DND-41 (cell line): ENCODE measurements at regions not wholly inside any gene's neighbourhood (a gene's known extent, or its start where the extent isn't known, plus 50 kb on each side); places are given as distances from the start of the nearest gene placed in this dataset.

Experiments
- ATAC-seq: fragments of 200-7000 bp; cut with Tn5 transposase; 3 replicates; pipeline ENCODE4 v1.9.1; 2021; ENCODE audit warnings: low read depth; ENCODE audit not compliant: insufficient read depth
- DNase-seq: peaks from one replicate; pipeline ENCODE4 v3.0.0-alpha.2; 2020
- H2AFZ ChIP-seq: 2 replicates; pipeline ENCODE4 v1.6.0; 2012; ENCODE audit warnings: low read depth, low read length
- H3K27ac ChIP-seq: 2 replicates; pipeline ENCODE4 v1.5.1; 2012; ENCODE audit warnings: low read length, inconsistent platforms
- H3K27me3 ChIP-seq: fragments of 200-600 bp; sonication (generic); 2 replicates; pipeline ENCODE4 v1.6.0; 2012; ENCODE audit warnings: low read length, mild to moderate bottlenecking, inconsistent platforms; ENCODE audit not compliant: insufficient read depth, poor library complexity
- H3K36me3 ChIP-seq: 2 replicates; pipeline ENCODE4 v1.5.1; 2012; ENCODE audit warnings: low read length, inconsistent platforms; ENCODE audit not compliant: insufficient read depth
- H3K4me1 ChIP-seq: 2 replicates; pipeline ENCODE4 v1.5.1; 2012; ENCODE audit warnings: mild to moderate bottlenecking, low read length; ENCODE audit not compliant: insufficient read depth
- H3K4me2 ChIP-seq: 2 replicates; pipeline ENCODE4 v1.6.0; 2012; ENCODE audit warnings: mild to moderate bottlenecking, moderate library complexity, low read length, inconsistent platforms; ENCODE audit not compliant: insufficient read depth
- H3K4me3 ChIP-seq, 2 experiments: fragments of 200-600 bp in 1 of 2; shearing (Covaris generic) in 1 of 2; 2 replicates each; pipeline ENCODE4 v1.5.1; 2012 to 2016; ENCODE audit warnings: inconsistent platforms in 2 of 2, low read length in 2 of 2, mild to moderate bottlenecking in 2 of 2, low read depth in 1 of 2, moderate library complexity in 1 of 2
- H3K79me2 ChIP-seq: 2 replicates; pipeline ENCODE4 v1.6.0; 2012; ENCODE audit warnings: low read length, inconsistent platforms; ENCODE audit not compliant: insufficient read depth
- H3K9ac ChIP-seq: 2 replicates; pipeline ENCODE4 v1.6.0; 2012; ENCODE audit warnings: low read depth, mild to moderate bottlenecking, inconsistent platforms, low read length, moderate library complexity
- H3K9me3 ChIP-seq: 2 replicates; pipeline ENCODE4 v1.5.1; 2012; ENCODE audit warnings: low read length, moderate library complexity, mild to moderate bottlenecking, inconsistent platforms; ENCODE audit not compliant: insufficient read depth, severe bottlenecking
- H4K20me1 ChIP-seq: 2 replicates; pipeline ENCODE4 v1.6.0; 2012; ENCODE audit warnings: low read length; ENCODE audit not compliant: insufficient read depth
- CTCF ChIP-seq: IDR thresholded peaks from 2 replicates; pipeline ENCODE4 v1.5.1; 2012; ENCODE audit warnings: borderline replicate concordance, low read length, moderate library complexity, mild to moderate bottlenecking; ENCODE audit not compliant: poor library complexity, severe bottlenecking; ENCODE audit errors: extremely low read depth
- EZH2 ChIP-seq: IDR thresholded peaks from 3 replicates; pipeline ENCODE4 v1.6.1; 2012; ENCODE audit warnings: borderline replicate concordance, low read depth, mild to moderate bottlenecking, moderate library complexity, low read length, inconsistent platforms; ENCODE audit not compliant: severe bottlenecking

GRCh38 chr15:92709110-92709790 lies 53.7 kb upstream of the FAM174B start:
- no peak overlapping the region for H3K27ac ChIP-seq
- H3K27me3 ChIP-seq = no peaks in the 10 kb centered on the region
- H4K20me1 ChIP-seq = no peaks in the 10 kb centered on the region
- H2AFZ ChIP-seq = no peak overlapping the region
- H3K79me2 ChIP-seq = no peaks in the 10 kb centered on the region
- H3K9ac ChIP-seq = no peak overlapping the region
- H3K4me1 ChIP-seq = peaks cover under 1% of the 10 kb centered on the region; the same call in 1 of the 2 replicates
- DNase-seq = no peak
- peak; percentile 42; the same call in 2 of the 3 replicates for ATAC-seq
- no peaks in the 10 kb centered on the region for H3K9me3 ChIP-seq
- TF ChIP-seq EZH2 (no peak), CTCF (no peak)
- H3K4me2 ChIP-seq = no peak overlapping the region
- no peak overlapping the region for H3K4me3 ChIP-seq
- no peaks in the 10 kb centered on the region for H3K36me3 ChIP-seq

GRCh38 chr15:92711457-92711831 lies 55.9 kb upstream of the FAM174B start:
- Histone ChIP-seq H4K20me1 (no peaks in the 10 kb centered on the region), H3K9me3 (no peaks in the 10 kb centered on the region), H3K4me3 (no peak overlapping the region), H3K27me3 (no peaks in the 10 kb centered on the region), H3K4me2 (no peak overlapping the region), H3K27ac (no peak overlapping the region), H3K36me3 (no peaks in the 10 kb centered on the region), H3K9ac (no peak overlapping the region), H3K4me1 (peaks cover 10% of the 10 kb centered on the region; the same call in 1 of the 2 replicates), H3K79me2 (no peaks in the 10 kb centered on the region), H2AFZ (no peak overlapping the region)
- DNase-seq = no peak
- ATAC-seq = no peak
- TF ChIP-seq EZH2 = no peak
- TF ChIP-seq CTCF = no peak

- no peak overlapping the region for H3K9ac ChIP-seq
- no peak overlapping the region for H3K27ac ChIP-seq
- H3K4me2 ChIP-seq = no peak overlapping the region; the same call in 1 of the 2 replicates
Observed at GRCh38 chr15:92714077-92714476, 58.5 kb upstream of the FAM174B start.

More at GRCh38 chr15:92714077-92714476, 58.5 kb upstream of the FAM174B start:
- DNase-seq = no peak
- Histone ChIP-seq H3K4me3 (no peak overlapping the region), H2AFZ (no peak overlapping the region), H3K4me1 (peaks cover 10% of the 10 kb centered on the region; the same call in 1 of the 2 replicates), H3K79me2 (no peaks in the 10 kb centered on the region), H3K27me3 (no peaks in the 10 kb centered on the region), H3K9me3 (no peaks in the 10 kb centered on the region), H4K20me1 (no peaks in the 10 kb centered on the region), H3K36me3 (no peaks in the 10 kb centered on the region)
- no peak for TF ChIP-seq EZH2
- no peak for TF ChIP-seq CTCF
- no peak for ATAC-seq
